MM.1S (cell line): ENCODE measurements at regions not wholly inside any gene's neighbourhood (a gene's known extent, or its start where the extent isn't known, plus 50 kb on each side); places are given as distances from the start of the nearest gene placed in this dataset.

Experiments
- DNase-seq: peaks from one replicate; pipeline ENCODE4 v3.0.0-alpha.2; 2015
- H2AFZ ChIP-seq: fragments of 300-600 bp; sonication (generic); 2 replicates; pipeline ENCODE4 v1.6.0; 2016; ENCODE audit warnings: antibody characterized with exemption, low read length
- H3F3A ChIP-seq: fragments of 300-600 bp; sonication (generic); 2 replicates; pipeline ENCODE4 v1.6.1; 2016; ENCODE audit warnings: mild to moderate bottlenecking, antibody characterized with exemption, low read length, moderate library complexity, mixed read lengths; ENCODE audit not compliant: insufficient read depth
- H3K27ac ChIP-seq: fragments of 300-600 bp; sonication (generic); 2 replicates; pipeline ENCODE4 v1.5.1; 2016; ENCODE audit warnings: mild to moderate bottlenecking, low read length
- H3K27me3 ChIP-seq: fragments of 300-600 bp; sonication (generic); replicated peaks from 2 replicates; pipeline ENCODE4 v1.6.0; 2016; ENCODE audit warnings: low read length; ENCODE audit not compliant: insufficient read depth
- H3K36me3 ChIP-seq: fragments of 300-600 bp; sonication (generic); replicated peaks from 2 replicates; pipeline ENCODE4 v1.6.1; 2016; ENCODE audit warnings: mild to moderate bottlenecking, low read length, mixed read lengths; ENCODE audit not compliant: insufficient read depth
- H3K4me1 ChIP-seq: fragments of 300-600 bp; sonication (generic); 2 replicates; pipeline ENCODE4 v1.6.1; 2016; ENCODE audit warnings: low read length, mixed read lengths
- H3K4me2 ChIP-seq: fragments of 300-600 bp; sonication (generic); 2 replicates; pipeline ENCODE4 v1.6.0; 2016; ENCODE audit warnings: low read depth, low read length
- H3K4me3 ChIP-seq: fragments of 300-600 bp; sonication (generic); 2 replicates; pipeline ENCODE4 v1.5.1; 2016; ENCODE audit warnings: low read length, mixed read lengths
- H3K79me2 ChIP-seq: fragments of 300-600 bp; sonication (generic); 2 replicates; pipeline ENCODE4 v1.6.1; 2016; ENCODE audit warnings: mixed run types, low read length, mixed read lengths
- H3K9ac ChIP-seq: fragments of 300-600 bp; sonication (generic); 2 replicates; pipeline ENCODE4 v1.6.1; 2016; ENCODE audit warnings: low read length, mixed read lengths
- H3K9me2 ChIP-seq: fragments of 300-600 bp; sonication (generic); replicated peaks from 2 replicates; pipeline ENCODE4 v1.6.1; 2016; ENCODE audit warnings: mild to moderate bottlenecking, low read length, mixed read lengths; ENCODE audit not compliant: insufficient read depth
- H3K9me3 ChIP-seq: fragments of 300-600 bp; sonication (generic); replicated peaks from 2 replicates; pipeline ENCODE4 v1.6.1; 2016; ENCODE audit warnings: mild to moderate bottlenecking, low read length, mixed read lengths; ENCODE audit not compliant: insufficient read depth
- H4K20me1 ChIP-seq: fragments of 300-600 bp; sonication (generic); 2 replicates; pipeline ENCODE4 v1.6.1; 2016; ENCODE audit warnings: mild to moderate bottlenecking, low read length, moderate library complexity, mixed read lengths; ENCODE audit not compliant: insufficient read depth
- EZH2 ChIP-seq: fragments of 300-600 bp; sonication (generic); optimal IDR thresholded peaks from 2 replicates; pipeline ENCODE3; 2017; ENCODE audit warnings: low read depth, mild to moderate bottlenecking, antibody characterized with exemption, low read length, mixed read lengths
- EZH2phosphoT487 ChIP-seq: fragments of 300-600 bp; sonication (generic); IDR thresholded peaks from 2 replicates; pipeline ENCODE4 v1.6.1; 2018; ENCODE audit warnings: antibody characterized with exemption, low read length
- TF ChIP-seq, protein P1 (sequence below): fragments of 300-600 bp; sonication (generic); IDR thresholded peaks from 2 replicates; pipeline ENCODE4 v1.5.1; 2016; ENCODE audit warnings: antibody characterized with exemption, low read length, mixed read lengths

DNA sequence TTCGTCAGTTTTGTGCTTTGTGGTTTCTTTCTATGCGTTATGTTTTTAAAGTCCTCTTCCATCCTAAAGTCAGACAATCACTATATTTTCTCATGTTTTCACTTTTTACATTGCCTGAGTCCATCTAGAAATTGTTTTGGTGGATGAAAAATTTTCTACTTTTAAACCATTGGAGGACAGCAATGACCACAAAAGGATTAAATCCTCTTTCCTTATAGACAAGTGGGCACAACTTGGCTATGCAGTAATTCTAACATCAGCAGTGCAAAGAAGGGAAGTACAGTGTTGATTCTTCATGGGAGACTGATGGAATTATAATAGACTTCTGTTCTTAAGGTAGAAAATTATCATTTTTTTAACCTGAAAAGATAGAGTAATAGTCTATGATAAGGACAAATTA lies 75.5 kb downstream of the PALM2AKAP2 start:
- H3K4me3 ChIP-seq, result no peak overlapping the region
- no peak for DNase-seq

DNA sequence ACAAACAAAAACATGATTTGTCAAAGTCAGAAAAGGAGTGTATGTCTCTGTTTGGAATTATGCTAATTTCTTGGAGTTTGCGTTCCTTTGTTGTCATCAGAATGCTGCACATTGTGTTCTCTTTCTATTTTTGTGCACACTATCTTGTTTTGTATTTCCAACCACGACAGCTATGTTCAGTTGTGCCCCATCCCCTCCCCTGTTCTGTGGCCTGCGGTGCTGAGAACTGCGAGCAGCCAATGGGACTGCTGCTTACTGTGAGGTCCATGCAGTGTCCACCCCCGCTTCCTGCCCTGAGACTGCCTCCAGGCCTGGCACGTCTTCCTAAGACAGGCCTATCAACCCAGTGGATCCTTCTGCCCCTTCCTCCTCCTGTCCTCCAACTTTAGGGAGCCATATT lies 76.8 kb downstream of the PALM2AKAP2 start:
- Histone ChIP-seq H3K9me3 (no peaks in the 10 kb centered on the region), H3K36me3 (no peaks in the 10 kb centered on the region), H4K20me1 (no peaks in the 10 kb centered on the region), H3K9ac (no peak overlapping the region), H3K27ac (no peak overlapping the region), H3K4me2 (no peak overlapping the region), H3F3A (no peaks in the 10 kb centered on the region), H3K27me3 (no peaks in the 10 kb centered on the region), H3K4me3 (no peak overlapping the region), H3K4me1 (no peaks in the 10 kb centered on the region), H3K9me2 (no peaks in the 10 kb centered on the region), H2AFZ (no peak overlapping the region), H3K79me2 (no peaks in the 10 kb centered on the region)
- TF ChIP-seq, protein P1, sequence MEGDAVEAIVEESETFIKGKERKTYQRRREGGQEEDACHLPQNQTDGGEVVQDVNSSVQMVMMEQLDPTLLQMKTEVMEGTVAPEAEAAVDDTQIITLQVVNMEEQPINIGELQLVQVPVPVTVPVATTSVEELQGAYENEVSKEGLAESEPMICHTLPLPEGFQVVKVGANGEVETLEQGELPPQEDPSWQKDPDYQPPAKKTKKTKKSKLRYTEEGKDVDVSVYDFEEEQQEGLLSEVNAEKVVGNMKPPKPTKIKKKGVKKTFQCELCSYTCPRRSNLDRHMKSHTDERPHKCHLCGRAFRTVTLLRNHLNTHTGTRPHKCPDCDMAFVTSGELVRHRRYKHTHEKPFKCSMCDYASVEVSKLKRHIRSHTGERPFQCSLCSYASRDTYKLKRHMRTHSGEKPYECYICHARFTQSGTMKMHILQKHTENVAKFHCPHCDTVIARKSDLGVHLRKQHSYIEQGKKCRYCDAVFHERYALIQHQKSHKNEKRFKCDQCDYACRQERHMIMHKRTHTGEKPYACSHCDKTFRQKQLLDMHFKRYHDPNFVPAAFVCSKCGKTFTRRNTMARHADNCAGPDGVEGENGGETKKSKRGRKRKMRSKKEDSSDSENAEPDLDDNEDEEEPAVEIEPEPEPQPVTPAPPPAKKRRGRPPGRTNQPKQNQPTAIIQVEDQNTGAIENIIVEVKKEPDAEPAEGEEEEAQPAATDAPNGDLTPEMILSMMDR, result no peak
- TF ChIP-seq EZH2 (no peak), EZH2phosphoT487 (no peak)
- DNase-seq, result no peak

More for the DNA sequence above, 75.5 kb downstream of the PALM2AKAP2 start:
- no peaks in the 10 kb centered on the region for H3K4me1 ChIP-seq
- H3K9ac ChIP-seq, result no peak overlapping the region
- no peaks in the 10 kb centered on the region for H3K9me2 ChIP-seq
- H3K27ac ChIP-seq, result no peak overlapping the region
- H3K36me3 ChIP-seq, result no peaks in the 10 kb centered on the region
- TF ChIP-seq, protein P1, result no peak
- TF ChIP-seq EZH2, result no peak
- no peak for TF ChIP-seq EZH2phosphoT487
- no peaks in the 10 kb centered on the region for H3K27me3 ChIP-seq
- H4K20me1 ChIP-seq, result no peaks in the 10 kb centered on the region
- H3F3A ChIP-seq, result no peaks in the 10 kb centered on the region
- H2AFZ ChIP-seq, result no peak overlapping the region
- H3K9me3 ChIP-seq, result no peaks in the 10 kb centered on the region
- no peak overlapping the region for H3K4me2 ChIP-seq
- no peaks in the 10 kb centered on the region for H3K79me2 ChIP-seq

DNA sequence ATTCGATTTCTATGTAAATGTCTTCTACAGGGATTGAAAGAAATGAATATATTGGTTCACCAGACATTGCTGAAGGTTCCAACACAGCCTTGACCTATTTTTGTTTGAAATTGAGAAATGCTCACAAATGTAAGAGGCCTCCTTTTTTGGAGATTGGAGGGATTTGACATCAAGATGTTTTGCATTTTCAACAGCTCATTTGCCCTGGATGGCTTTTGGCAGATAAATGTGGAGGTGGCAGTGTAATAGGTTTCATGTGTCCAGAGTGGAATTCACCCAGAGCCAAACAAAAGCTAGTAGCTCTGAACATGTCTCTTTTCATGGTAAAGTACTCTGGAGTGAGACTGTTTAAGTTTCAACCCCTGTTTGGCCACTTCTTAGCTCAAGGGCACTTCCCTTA lies 77.3 kb downstream of the PALM2AKAP2 start:
- Histone ChIP-seq H3K4me3 (no peak overlapping the region), H4K20me1 (no peaks in the 10 kb centered on the region), H3K36me3 (no peaks in the 10 kb centered on the region), H3K9ac (no peak overlapping the region), H3K79me2 (no peaks in the 10 kb centered on the region), H3K27ac (no peak overlapping the region), H3F3A (no peaks in the 10 kb centered on the region), H2AFZ (no peak overlapping the region), H3K27me3 (no peaks in the 10 kb centered on the region), H3K4me2 (no peak overlapping the region), H3K9me2 (no peaks in the 10 kb centered on the region), H3K4me1 (no peaks in the 10 kb centered on the region), H3K9me3 (no peaks in the 10 kb centered on the region)
- TF ChIP-seq EZH2 (no peak), EZH2phosphoT487 (no peak)
- TF ChIP-seq, protein P1, result no peak
- DNase-seq, result no peak
